Right lobe of liver (tissue), 6 donors: ENCODE measurements at regions not wholly inside any gene's neighbourhood (a gene's known extent, or its start where the extent isn't known, plus 50 kb on each side); places are given as distances from the start of the nearest gene placed in this dataset.
"Not testable (repeated sequence)": the region's sequence is repeated elsewhere in the genome, so short reads cannot be mapped to it uniquely, and the experiment has no call there.

ENCODE experiments used
- ATAC-seq, 4 donors: fragments of 200-7000 bp; cut with Tn5 transposase; one replicate each; pipeline ENCODE4 v1.9.1; 2020; ENCODE audit warnings: mild to moderate bottlenecking in 4 of 4, moderate library complexity in 4 of 4
- DNase-seq, 3 donors: peaks; one replicate each; pipeline ENCODE4 v3.0.0-alpha.2; 2020
- H3K27ac ChIP-seq, 3 donors: fragments of 200-600 bp; one replicate each; pipeline ENCODE4 v1.8.0; 2022
- H3K27me3 ChIP-seq, 2 donors: fragments of 200-600 bp; one replicate each; pipeline ENCODE4 v1.8.0; 2022
- H3K36me3 ChIP-seq, 4 donors: fragments of 200-600 bp; sonication (generic) in 1 of 4; one replicate each; pipeline versions ENCODE4 v1.5.1 to v1.8.0; 2017 to 2022; ENCODE audit warnings: control low read depth in 1 of 4
- H3K4me1 ChIP-seq, 4 donors: fragments of 200-600 bp; sonication (generic) in 1 of 4; one replicate each; pipeline versions ENCODE4 v1.5.1 to v1.8.0; 2017 to 2022; ENCODE audit warnings: control low read depth in 1 of 4
- H3K4me3 ChIP-seq, 3 donors: fragments of 200-600 bp; one replicate each; pipeline ENCODE4 v1.8.0; 2022
- H3K9me3 ChIP-seq, 4 donors: fragments of 200-600 bp; sonication (generic) in 1 of 4; one replicate each; pipeline versions ENCODE4 v1.5.1 to v1.8.0; 2017 to 2022; ENCODE audit warnings: control low read depth in 1 of 4
- CTCF ChIP-seq, 4 donors: fragments of 200-600 bp in 3 of 4; fragments of 450-650 bp in 1 of 4; IDR thresholded peaks; one replicate each; pipeline versions ENCODE4 v1.5.1 to v1.8.0; 2016 to 2022; ENCODE audit warnings: antibody characterized with exemption in 4 of 4, mild to moderate bottlenecking in 2 of 4
- POLR2A ChIP-seq: fragments of 450-650 bp; IDR thresholded peaks from one replicate; pipeline ENCODE4 v1.6.1; 2017; ENCODE audit warnings: antibody characterized with exemption, mild to moderate bottlenecking
- WGBS: methylation state at CpG from one replicate; pipeline ENCODE4 v1.1.6; 2018; ENCODE audit warnings: low coverage, low lambda C conversion rate; ENCODE audit not compliant: insufficient coverage; ENCODE audit errors: missing lambda C conversion rate; 5-methylcytosine and 5-hydroxymethylcytosine counted together
- intact Hi-C, 2 donors: fragments of 100-400 bp; cut with DNase I; formaldehyde crosslinking; loops; one replicate each; pipeline versions ENCODE4 v1.11.2 to v1.14.1; 2022
- donor health status: DM: no; HTN: yes; CAD: no.
- donor health status: DM: no; HTN: no; CAD: no.
- donor health status: DM: no; HTN: no; CAD: no.
- donor health status: DM: no; HTN: yes; CAD: no.
- donor health status: DM: no; HTN: yes; CAD: no.

- ATAC-seq (no peak), DNase-seq (no peak)
- H3K27me3 ChIP-seq = no peaks in the 10 kb centered on the region
- intact Hi-C loops = no loop called here
- H3K36me3 ChIP-seq = no peaks in the 10 kb centered on the region
- H3K9me3 ChIP-seq = no peaks in the 10 kb centered on the region
- no peak overlapping the region for H3K27ac ChIP-seq
- H3K4me1 ChIP-seq = no peaks in the 10 kb centered on the region
- 53% methylated on average over 1 of the region's 1 CpG for WGBS
- no peak overlapping the region for H3K4me3 ChIP-seq
- TF ChIP-seq POLR2A (no peak), CTCF (IDR thresholded peaks at IDR 0.05) (no peak)
Measured at GRCh38 chr4:125169192-125169591, 145.6 kb upstream of the FAT4 start.

GRCh38 chr4:125168531-125168930 lies 146.2 kb upstream of the FAT4 start:
- ATAC-seq = no peak
- Histone ChIP-seq H3K36me3 (no peaks in the 10 kb centered on the region), H3K27me3 (no peaks in the 10 kb centered on the region), H3K4me3 (no peak overlapping the region), H3K27ac (no peak overlapping the region), H3K4me1 (no peaks in the 10 kb centered on the region), H3K9me3 (no peaks in the 10 kb centered on the region)
- intact Hi-C loops = no loop called here
- DNase-seq = no peak
- no peak for TF ChIP-seq POLR2A

- intact Hi-C loops, DNase-seq, H3K36me3 ChIP-seq, H3K4me1 ChIP-seq, H3K4me3 ChIP-seq, H3K27ac ChIP-seq, H3K9me3 ChIP-seq, H3K27me3 ChIP-seq, ATAC-seq: not testable (repeated sequence)
- WGBS = 81% methylated on average over 9 of the region's 9 CpGs
Measured at GRCh38 chr4:125166012-125166411, 148.7 kb upstream of the FAT4 start.

- TF ChIP-seq CTCF (IDR thresholded peaks at IDR 0.05) = no peak
- DNase-seq (no peak), ATAC-seq (no peak)
- no peaks in the 10 kb centered on the region for H3K4me1 ChIP-seq
- no peak overlapping the region for H3K4me3 ChIP-seq
- intact Hi-C loops = no loop called here
- H3K27me3 ChIP-seq = no peaks in the 10 kb centered on the region
- H3K9me3 ChIP-seq = no peaks in the 10 kb centered on the region
- WGBS = 85% methylated on average over 3 of the region's 3 CpGs
- H3K27ac ChIP-seq = no peak overlapping the region
- no peaks in the 10 kb centered on the region for H3K36me3 ChIP-seq
Measured at GRCh38 chr4:125159001-125159400, 155.8 kb upstream of the FAT4 start.

GRCh38 chr4:125155251-125155650 lies 159.5 kb upstream of the FAT4 start:
- no peaks in the 10 kb centered on the region for H3K36me3 ChIP-seq
- intact Hi-C loops = no loop called here
- H3K9me3 ChIP-seq = no peaks in the 10 kb centered on the region
- TF ChIP-seq POLR2A (no peak), CTCF (IDR thresholded peaks at IDR 0.05) (no peak)
- no peak overlapping the region for H3K27ac ChIP-seq
- no peaks in the 10 kb centered on the region for H3K27me3 ChIP-seq
- no peak overlapping the region for H3K4me3 ChIP-seq
- H3K4me1 ChIP-seq = no peaks in the 10 kb centered on the region
- DNase-seq = no peak
- no peak for ATAC-seq

- 66% methylated on average over 4 of the region's 4 CpGs for WGBS
- Histone ChIP-seq H3K27ac (no peak overlapping the region), H3K4me1 (no peaks in the 10 kb centered on the region), H3K36me3 (no peaks in the 10 kb centered on the region), H3K4me3 (no peak overlapping the region), H3K27me3 (no peaks in the 10 kb centered on the region), H3K9me3 (no peaks in the 10 kb centered on the region)
- DNase-seq (no peak), ATAC-seq (no peak)
- TF ChIP-seq POLR2A (no peak), CTCF (IDR thresholded peaks at IDR 0.05) (no peak)
- intact Hi-C loops = no loop called here
Measured at GRCh38 chr4:125140966-125141495, 173.7 kb upstream of the FAT4 start.
